A549 (cell line): ENCODE measurements at regions not wholly inside any gene's neighbourhood (a gene's known extent, or its start where the extent isn't known, plus 50 kb on each side); places are given as distances from the start of the nearest gene placed in this dataset.

ENCODE experiments used
- ATAC-seq, 2 experiments: fragments of 200-7000 bp in 1 of 2; fragments of >200 bp in 1 of 2; cut with Nextera tagmentation in 1 of 2; cut with Tn5 transposase in 1 of 2; 3 replicates each; pipeline versions ENCODE4 v1.8.0 to v1.9.1; 2018 to 2020; ENCODE audit warnings: mild to moderate bottlenecking in 1 of 2, moderate library complexity in 1 of 2
- CTCF ChIA-PET: fragments of 300-600 bp; sonication (Branson Sonifier 250); formaldehyde crosslinking; extraction: SDS; loops from one replicate; lab custom pipeline; 2021; ENCODE audit warnings: antibody characterized with exemption, inconsistent platforms; lab: Yijun Ruan, JAX
- POLR2A ChIA-PET: fragments of 350-600 bp; formaldehyde crosslinking; extraction: SDS; loops from one replicate; lab custom pipeline; 2021; ENCODE audit warnings: antibody characterized with exemption, inconsistent platforms; lab: Yijun Ruan, JAX
- DNase-seq, 2 experiments: peaks; one replicate each; pipeline versions ENCODE4 v3.0.0 to v3.0.0-alpha.2; 2011 to 2016; ENCODE audit warnings: low read depth in 1 of 2, low spot score in 1 of 2
- FAIRE-seq: peaks from 2 replicates; lab custom pipeline; 2011; peaks lifted over from hg19 to GRCh38; lab: Jason Lieb, UNC
- H3K27ac ChIP-seq, 2 experiments: fragments of >200 bp; sonication (Bioruptor Twin); formaldehyde crosslinking; 3 replicates each; pipeline ENCODE4 v1.5.1; 2016 to 2017
- H3K4me1 ChIP-seq: fragments of >200 bp; sonication (Bioruptor Twin); formaldehyde crosslinking; 3 replicates; pipeline ENCODE4 v1.6.1; 2016
- H3K4me2 ChIP-seq: fragments of >200 bp; sonication (Bioruptor Twin); formaldehyde crosslinking; 3 replicates; pipeline ENCODE4 v1.6.1; 2016
- H3K4me3 ChIP-seq: fragments of >200 bp; sonication (Bioruptor Twin); formaldehyde crosslinking; 3 replicates; pipeline ENCODE4 v1.5.1; 2016
- H3K9me3 ChIP-seq: fragments of >200 bp; sonication (Bioruptor Twin); formaldehyde crosslinking; 3 replicates; pipeline ENCODE4 v1.6.1; 2016
- ATOH8 ChIP-seq: fragments of 250-450 bp; sonication (Bioruptor Pico); IDR thresholded peaks from 2 replicates; pipeline ENCODE4 v1.5.0; 2020; ENCODE audit warnings: low read depth, mild to moderate bottlenecking, moderate library complexity
- BCL3 ChIP-seq: fragments of >200 bp; sonication (Bioruptor Twin); formaldehyde crosslinking; IDR thresholded peaks from 3 replicates; pipeline ENCODE4 v1.6.1; 2016
- BHLHE40 ChIP-seq: IDR thresholded peaks from 2 replicates; pipeline ENCODE4 v1.6.1; 2012; ENCODE audit warnings: low read depth, low read length, inconsistent platforms
- CBX2 ChIP-seq: fragments of 200-600 bp; sonication (generic); IDR thresholded peaks from 2 replicates; pipeline ENCODE4 v1.6.1; 2016; ENCODE audit warnings: low read depth, mild to moderate bottlenecking, borderline replicate concordance
- EHMT2 ChIP-seq: fragments of 200-600 bp; sonication (generic); IDR thresholded peaks from 2 replicates; pipeline ENCODE4 v1.6.1; 2016; ENCODE audit warnings: antibody characterized with exemption, low read depth, mild to moderate bottlenecking, moderate library complexity
- ESRRA ChIP-seq: fragments of 150-350 bp; IDR thresholded peaks from 2 replicates; pipeline ENCODE4 v1.6.1; 2014; ENCODE audit warnings: mild to moderate bottlenecking, low read length, borderline replicate concordance
- FOSB ChIP-seq: fragments of 250-450 bp; sonication (Bioruptor Pico); IDR thresholded peaks from 2 replicates; pipeline ENCODE4 v1.5.0; 2020; ENCODE audit warnings: mild to moderate bottlenecking, moderate library complexity
- FOSL2 ChIP-seq, 2 experiments: fragments of 450-650 bp in 1 of 2; fragments of >200 bp in 1 of 2; sonication (Bioruptor Twin) in 1 of 2; formaldehyde crosslinking; IDR thresholded peaks; 2 replicates each; pipeline versions ENCODE4 v1.5.0 to v1.6.1; 2016 to 2020; ENCODE audit warnings: mild to moderate bottlenecking in 1 of 2, moderate library complexity in 1 of 2
- FOXS1 ChIP-seq: fragments of 250-450 bp; sonication (Bioruptor Pico); IDR thresholded peaks from 2 replicates; pipeline ENCODE4 v1.5.0; 2020; ENCODE audit warnings: mild to moderate bottlenecking, moderate library complexity
- HES2 ChIP-seq: fragments of >200 bp; sonication (Bioruptor Twin); formaldehyde crosslinking; IDR thresholded peaks from 2 replicates; pipeline ENCODE4 v1.6.1; 2016
- HMGXB4 ChIP-seq: fragments of 250-450 bp; sonication (Bioruptor Pico); IDR thresholded peaks from 2 replicates; pipeline ENCODE4 v1.5.0; 2021; ENCODE audit warnings: mild to moderate bottlenecking, moderate library complexity, borderline replicate concordance
- HOXA7 ChIP-seq: fragments of 250-450 bp; sonication (Bioruptor Pico); IDR thresholded peaks from 2 replicates; pipeline ENCODE4 v1.5.0; 2020; ENCODE audit warnings: mild to moderate bottlenecking, moderate library complexity
- HOXB5 ChIP-seq: fragments of 250-450 bp; sonication (Bioruptor Pico); IDR thresholded peaks from 2 replicates; pipeline ENCODE4 v1.5.0; 2020; ENCODE audit warnings: mild to moderate bottlenecking, moderate library complexity
- JUN ChIP-seq, 2 experiments: fragments of >200 bp; sonication (Bioruptor Twin); formaldehyde crosslinking; IDR thresholded peaks; 2 replicates in 1 of 2; 3 replicates in 1 of 2; pipeline ENCODE4 v1.6.1; 2016 to 2017
- KDM1A ChIP-seq: fragments of 200-600 bp; sonication (generic); IDR thresholded peaks from 2 replicates; pipeline ENCODE4 v1.6.1; 2016; ENCODE audit warnings: low read depth, mild to moderate bottlenecking
- MAFK ChIP-seq: fragments of 450-650 bp; IDR thresholded peaks from 2 replicates; pipeline ENCODE4 v1.6.1; 2014; ENCODE audit not compliant: partially characterized antibody
- REST ChIP-seq: fragments of 200-600 bp; sonication (generic); IDR thresholded peaks from 2 replicates; pipeline ENCODE4 v1.6.1; 2016; ENCODE audit warnings: antibody characterized with exemption, mild to moderate bottlenecking, moderate library complexity
- RNF2 ChIP-seq: fragments of 200-600 bp; sonication (generic); IDR thresholded peaks from 2 replicates; pipeline ENCODE4 v1.6.1; 2016; ENCODE audit warnings: low read depth, mild to moderate bottlenecking, antibody characterized with exemption, moderate library complexity, borderline replicate concordance
- SMC3 ChIP-seq: fragments of >200 bp; sonication (Bioruptor Twin); formaldehyde crosslinking; IDR thresholded peaks from 3 replicates; pipeline ENCODE4 v1.6.1; 2018; ENCODE audit warnings: inconsistent platforms
- SREBF2 ChIP-seq: fragments of 450-650 bp; IDR thresholded peaks from 2 replicates; pipeline ENCODE4 v1.6.1; 2014; ENCODE audit warnings: mild to moderate bottlenecking, moderate library complexity
- TFCP2L1 ChIP-seq: fragments of 250-450 bp; sonication (Bioruptor Pico); IDR thresholded peaks from 2 replicates; pipeline ENCODE4 v1.5.0; 2021; ENCODE audit warnings: mild to moderate bottlenecking
- ZC3H11A ChIP-seq: fragments of 450-650 bp; IDR thresholded peaks from 2 replicates; pipeline ENCODE4 v1.6.1; 2014; ENCODE audit warnings: antibody characterized with exemption, mild to moderate bottlenecking
- ZFP36 ChIP-seq: fragments of 450-650 bp; IDR thresholded peaks from 2 replicates; pipeline ENCODE4 v1.6.1; 2014; ENCODE audit warnings: borderline replicate concordance; ENCODE audit not compliant: partially characterized antibody
- ZNF302 ChIP-seq: fragments of 250-450 bp; sonication (Bioruptor Pico); IDR thresholded peaks from 2 replicates; pipeline ENCODE4 v1.9.0; 2021; ENCODE audit warnings: inconsistent platforms, mild to moderate bottlenecking, moderate library complexity
- ZSCAN20 ChIP-seq: fragments of 250-450 bp; sonication (Bioruptor Pico); IDR thresholded peaks from 2 replicates; pipeline ENCODE4 v1.8.0; 2022; ENCODE audit warnings: mild to moderate bottlenecking, moderate library complexity
- WGBS: methylation state at CpG from one replicate; pipeline ENCODE4 v1.1.6; 2017; ENCODE audit errors: missing lambda C conversion rate; 5-methylcytosine and 5-hydroxymethylcytosine counted together

- DNase-seq (no peak), ATAC-seq (no peak), FAIRE-seq (no peak)
- Histone ChIP-seq H3K27ac (peak overlapping the region in 1 of 2 experiments; percentile 95; a peak in 4 of 6 replicates), H3K9me3 (no peaks in the 10 kb centered on the region), H3K4me1 (peaks cover 34% of the 10 kb centered on the region), H3K4me3 (no peak overlapping the region), H3K4me2 (no peak overlapping the region)
- 91% methylated on average over 10 of the region's 10 CpGs for WGBS
- POLR2A ChIA-PET = no interaction called here
- CTCF ChIA-PET = interaction anchor here (1.0 kb wide), 1 partner anchor 8 kb away, joined by 3 read pairs; no protein-coding TSS in a partner anchor
- TF ChIP-seq MAFK = no peak
- no peak for TF ChIP-seq EHMT2
- TF ChIP-seq ZFP36 = no peak
- TF ChIP-seq HOXB5 (CRISPR knock-in tag) = no peak
- TF ChIP-seq ZNF302 = no peak
- no peak for TF ChIP-seq KDM1A
Observed at GRCh38 chr22:27201276-27201675, 543.9 kb downstream of the MIAT start.

GRCh38 chr22:27201741-27202140 lies 544.4 kb downstream of the MIAT start:
- no peak for DNase-seq
- Histone ChIP-seq H3K4me2 (peak overlapping the region; percentile 70; the same call in 1 of the 3 replicates), H3K27ac (peak overlapping the region; percentile 77 to 95), H3K9me3 (no peaks in the 10 kb centered on the region), H3K4me3 (no peak overlapping the region), H3K4me1 (peaks cover 39% of the 10 kb centered on the region)
- CTCF ChIA-PET = interaction anchor here (1.0 kb wide), 1 partner anchor 8 kb away, joined by 3 read pairs; no protein-coding TSS in a partner anchor
- POLR2A ChIA-PET = no interaction called here
- ATAC-seq = no peak
- FAIRE-seq = no peak
- no peak for TF ChIP-seq HMGXB4 (CRISPR knock-in tag)
- no peak for TF ChIP-seq HES2
- TF ChIP-seq TFCP2L1 (CRISPR knock-in tag) = no peak
- no peak for TF ChIP-seq HOXA7
- no peak for TF ChIP-seq BHLHE40
- TF ChIP-seq RNF2 = no peak
- TF ChIP-seq CBX2 = no peak
- TF ChIP-seq ATOH8 (CRISPR knock-in tag) = no peak
- no peak for TF ChIP-seq ESRRA
- TF ChIP-seq JUN (IDR thresholded peaks at IDR 0.05) = no peak
- no peak for TF ChIP-seq ZC3H11A
- TF ChIP-seq REST = no peak
- TF ChIP-seq ZNF302 = no peak
- TF ChIP-seq FOSB = no peak
- no peak for TF ChIP-seq SREBF2
- no peak for TF ChIP-seq ZSCAN20 (CRISPR knock-in tag)
- TF ChIP-seq BCL3 = no peak
- TF ChIP-seq FOXS1 (CRISPR knock-in tag) = no peak
- no peak for TF ChIP-seq SMC3
- no peak for TF ChIP-seq FOSL2 (IDR thresholded peaks at IDR 0.05)
- TF ChIP-seq FOSL2 (CRISPR knock-in tag; IDR thresholded peaks at IDR 0.05) = no peak
- WGBS = 92% methylated on average over 3 of the region's 3 CpGs
